GM23338 (cell line): ENCODE measurements at regions not wholly inside any gene's neighbourhood (a gene's known extent, or its start where the extent isn't known, plus 50 kb on each side); places are given as distances from the start of the nearest gene placed in this dataset.
A peak's percentile ranks its signal among the peaks of the same experiment; 100 is the strongest.

Experiments used
- CREB1 ChIP-seq: fragments of 250-450 bp; sonication (Bioruptor Pico); IDR thresholded peaks from 2 replicates; pipeline ENCODE4 v1.5.0; 2020; ENCODE audit warnings: low read depth, mild to moderate bottlenecking, moderate library complexity
- EZH2 ChIP-seq: fragments of 200-600 bp; sonication (generic); IDR thresholded peaks from one replicate; pipeline ENCODE4 v1.8.0; 2017; ENCODE audit warnings: antibody characterized with exemption, mild to moderate bottlenecking, low read depth; ENCODE audit not compliant: unreplicated experiment
- EZH2phosphoT487 ChIP-seq: fragments of 200-600 bp; sonication (generic); IDR thresholded peaks from one replicate; pipeline ENCODE4 v1.8.1; 2018; ENCODE audit warnings: antibody characterized with exemption; ENCODE audit not compliant: unreplicated experiment
- JUNB ChIP-seq: IDR thresholded peaks from one replicate; pipeline ENCODE4 v1.6.1; 2016; ENCODE audit warnings: antibody characterized with exemption; ENCODE audit not compliant: unreplicated experiment
- POLR2AphosphoS5 ChIP-seq: IDR thresholded peaks from 2 replicates; pipeline ENCODE4 v1.6.1; 2016; ENCODE audit warnings: antibody characterized with exemption, low read depth
- STAT1 ChIP-seq: IDR thresholded peaks from one replicate; pipeline ENCODE4 v1.6.1; 2016; ENCODE audit warnings: antibody characterized with exemption; ENCODE audit not compliant: unreplicated experiment
- ZNF114 ChIP-seq: fragments of 250-450 bp; sonication (Bioruptor Pico); IDR thresholded peaks from 2 replicates; pipeline ENCODE4 v1.5.0; 2020; ENCODE audit warnings: mild to moderate bottlenecking, moderate library complexity
- ZNF331 ChIP-seq: fragments of 250-450 bp; sonication (Bioruptor Pico); IDR thresholded peaks from 2 replicates; pipeline ENCODE4 v1.5.0; 2020; ENCODE audit warnings: low read depth, mild to moderate bottlenecking, moderate library complexity
- TF ChIP-seq, protein P1 (sequence below), 2 experiments: fragments of 200-600 bp in 1 of 2; sonication (generic) in 1 of 2; conservative IDR thresholded peaks; 2 replicates each; pipeline versions ENCODE4 v1.5.1 to v1.6.1; 2016 to 2017; ENCODE audit warnings: antibody characterized with exemption in 2 of 2, low read depth in 2 of 2, mild to moderate bottlenecking in 2 of 2, moderate library complexity in 1 of 2
- TF ChIP-seq, protein P2 (sequence below): IDR thresholded peaks from one replicate; pipeline ENCODE4 v1.6.1; 2018; ENCODE audit warnings: antibody characterized with exemption; ENCODE audit not compliant: unreplicated experiment
- TF ChIP-seq, protein P3 (sequence below): IDR thresholded peaks from 2 replicates; pipeline ENCODE4 v1.6.1; 2016; ENCODE audit warnings: antibody characterized with exemption

DNA sequence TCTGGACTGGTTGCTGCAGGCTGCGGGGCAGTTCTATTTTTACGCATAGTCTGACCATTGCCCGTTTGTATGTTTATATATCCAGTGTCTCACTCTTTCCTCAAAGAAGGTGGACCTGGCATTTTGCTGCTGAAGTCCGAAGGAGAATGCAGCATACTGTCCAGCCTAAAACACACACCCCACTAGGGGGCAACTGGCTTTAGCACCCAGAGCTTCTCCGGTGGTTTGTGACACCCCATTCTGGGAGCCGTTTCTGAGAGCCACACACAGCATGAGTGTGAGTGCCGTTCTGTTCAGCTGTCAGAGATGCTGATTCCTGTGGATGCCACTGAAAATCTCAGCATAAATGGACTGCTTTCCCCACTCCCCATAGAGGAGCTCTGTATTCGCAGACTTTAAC, 290.5 kb upstream of the TAS2R1 start:
- TF ChIP-seq, protein P1, sequence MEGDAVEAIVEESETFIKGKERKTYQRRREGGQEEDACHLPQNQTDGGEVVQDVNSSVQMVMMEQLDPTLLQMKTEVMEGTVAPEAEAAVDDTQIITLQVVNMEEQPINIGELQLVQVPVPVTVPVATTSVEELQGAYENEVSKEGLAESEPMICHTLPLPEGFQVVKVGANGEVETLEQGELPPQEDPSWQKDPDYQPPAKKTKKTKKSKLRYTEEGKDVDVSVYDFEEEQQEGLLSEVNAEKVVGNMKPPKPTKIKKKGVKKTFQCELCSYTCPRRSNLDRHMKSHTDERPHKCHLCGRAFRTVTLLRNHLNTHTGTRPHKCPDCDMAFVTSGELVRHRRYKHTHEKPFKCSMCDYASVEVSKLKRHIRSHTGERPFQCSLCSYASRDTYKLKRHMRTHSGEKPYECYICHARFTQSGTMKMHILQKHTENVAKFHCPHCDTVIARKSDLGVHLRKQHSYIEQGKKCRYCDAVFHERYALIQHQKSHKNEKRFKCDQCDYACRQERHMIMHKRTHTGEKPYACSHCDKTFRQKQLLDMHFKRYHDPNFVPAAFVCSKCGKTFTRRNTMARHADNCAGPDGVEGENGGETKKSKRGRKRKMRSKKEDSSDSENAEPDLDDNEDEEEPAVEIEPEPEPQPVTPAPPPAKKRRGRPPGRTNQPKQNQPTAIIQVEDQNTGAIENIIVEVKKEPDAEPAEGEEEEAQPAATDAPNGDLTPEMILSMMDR (conservative IDR thresholded peaks at IDR 0.05; ENCODE audit: low read depth in 2 of 2) = peak in 1 of 2 experiments; percentile 9; a peak in 1 of 4 replicates
- TF ChIP-seq EZH2 = no peak
- TF ChIP-seq POLR2AphosphoS5 = no peak
- TF ChIP-seq EZH2phosphoT487 = no peak
- TF ChIP-seq, protein P2, sequence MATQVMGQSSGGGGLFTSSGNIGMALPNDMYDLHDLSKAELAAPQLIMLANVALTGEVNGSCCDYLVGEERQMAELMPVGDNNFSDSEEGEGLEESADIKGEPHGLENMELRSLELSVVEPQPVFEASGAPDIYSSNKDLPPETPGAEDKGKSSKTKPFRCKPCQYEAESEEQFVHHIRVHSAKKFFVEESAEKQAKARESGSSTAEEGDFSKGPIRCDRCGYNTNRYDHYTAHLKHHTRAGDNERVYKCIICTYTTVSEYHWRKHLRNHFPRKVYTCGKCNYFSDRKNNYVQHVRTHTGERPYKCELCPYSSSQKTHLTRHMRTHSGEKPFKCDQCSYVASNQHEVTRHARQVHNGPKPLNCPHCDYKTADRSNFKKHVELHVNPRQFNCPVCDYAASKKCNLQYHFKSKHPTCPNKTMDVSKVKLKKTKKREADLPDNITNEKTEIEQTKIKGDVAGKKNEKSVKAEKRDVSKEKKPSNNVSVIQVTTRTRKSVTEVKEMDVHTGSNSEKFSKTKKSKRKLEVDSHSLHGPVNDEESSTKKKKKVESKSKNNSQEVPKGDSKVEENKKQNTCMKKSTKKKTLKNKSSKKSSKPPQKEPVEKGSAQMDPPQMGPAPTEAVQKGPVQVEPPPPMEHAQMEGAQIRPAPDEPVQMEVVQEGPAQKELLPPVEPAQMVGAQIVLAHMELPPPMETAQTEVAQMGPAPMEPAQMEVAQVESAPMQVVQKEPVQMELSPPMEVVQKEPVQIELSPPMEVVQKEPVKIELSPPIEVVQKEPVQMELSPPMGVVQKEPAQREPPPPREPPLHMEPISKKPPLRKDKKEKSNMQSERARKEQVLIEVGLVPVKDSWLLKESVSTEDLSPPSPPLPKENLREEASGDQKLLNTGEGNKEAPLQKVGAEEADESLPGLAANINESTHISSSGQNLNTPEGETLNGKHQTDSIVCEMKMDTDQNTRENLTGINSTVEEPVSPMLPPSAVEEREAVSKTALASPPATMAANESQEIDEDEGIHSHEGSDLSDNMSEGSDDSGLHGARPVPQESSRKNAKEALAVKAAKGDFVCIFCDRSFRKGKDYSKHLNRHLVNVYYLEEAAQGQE = no peak
- no peak for TF ChIP-seq STAT1
- no peak for TF ChIP-seq CREB1 (CRISPR knock-in tag)
- TF ChIP-seq JUNB = no peak
- TF ChIP-seq ZNF114 = no peak
- TF ChIP-seq, protein P3, sequence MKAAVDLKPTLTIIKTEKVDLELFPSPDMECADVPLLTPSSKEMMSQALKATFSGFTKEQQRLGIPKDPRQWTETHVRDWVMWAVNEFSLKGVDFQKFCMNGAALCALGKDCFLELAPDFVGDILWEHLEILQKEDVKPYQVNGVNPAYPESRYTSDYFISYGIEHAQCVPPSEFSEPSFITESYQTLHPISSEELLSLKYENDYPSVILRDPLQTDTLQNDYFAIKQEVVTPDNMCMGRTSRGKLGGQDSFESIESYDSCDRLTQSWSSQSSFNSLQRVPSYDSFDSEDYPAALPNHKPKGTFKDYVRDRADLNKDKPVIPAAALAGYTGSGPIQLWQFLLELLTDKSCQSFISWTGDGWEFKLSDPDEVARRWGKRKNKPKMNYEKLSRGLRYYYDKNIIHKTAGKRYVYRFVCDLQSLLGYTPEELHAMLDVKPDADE = no peak
- no peak for TF ChIP-seq ZNF331 (CRISPR knock-in tag)
